HepG2 (cell line): ENCODE measurements at regions not wholly inside any gene's neighbourhood (a gene's known extent, or its start where the extent isn't known, plus 50 kb on each side); places are given as distances from the start of the nearest gene placed in this dataset.

Experiments
- CHD4 ChIP-seq: fragments of 200-600 bp; sonication (generic); IDR thresholded peaks from 2 replicates; pipeline ENCODE4 v1.7.0; 2017; ENCODE audit warnings: mild to moderate bottlenecking, low read length, borderline replicate concordance
- FOXO1 ChIP-seq: sonication (generic); formaldehyde crosslinking; IDR thresholded peaks from 2 replicates; pipeline ENCODE4 v1.4.0; 2020; ENCODE audit warnings: missing genetic modification reagents
- KMT2B ChIP-seq: IDR thresholded peaks from 2 replicates; pipeline ENCODE4 v1.6.1; 2016; ENCODE audit warnings: missing genetic modification reagents, missing compliant biosample characterization
- PHF20 ChIP-seq: sonication (generic); formaldehyde crosslinking; IDR thresholded peaks from 2 replicates; pipeline ENCODE4 v1.5.0; 2020; ENCODE audit warnings: mild to moderate bottlenecking, missing genetic modification reagents
- SKIL ChIP-seq: sonication (generic); formaldehyde crosslinking; IDR thresholded peaks from 2 replicates; pipeline ENCODE4 v1.8.0; 2022; ENCODE audit warnings: missing genetic modification reagents, mild to moderate bottlenecking, moderate library complexity, borderline replicate concordance
- ZNF761 ChIP-seq: sonication (generic); formaldehyde crosslinking; conservative IDR thresholded peaks from 2 replicates; pipeline ENCODE4 v1.4.0; 2020; ENCODE audit warnings: mild to moderate bottlenecking, missing genetic modification reagents
- ZNF772 ChIP-seq: sonication (generic); formaldehyde crosslinking; IDR thresholded peaks from 2 replicates; pipeline ENCODE4 v1.5.0; 2020; ENCODE audit warnings: mild to moderate bottlenecking, missing genetic modification reagents
- ZSCAN31 ChIP-seq: sonication (generic); formaldehyde crosslinking; IDR thresholded peaks from 2 replicates; pipeline ENCODE4 v1.5.0; 2020; ENCODE audit warnings: low read depth, mild to moderate bottlenecking, missing genetic modification reagents
- TF ChIP-seq, protein P1 (sequence below): sonication (generic); formaldehyde crosslinking; IDR thresholded peaks from 2 replicates; pipeline ENCODE4 v1.4.0; 2020; ENCODE audit warnings: mild to moderate bottlenecking, missing genetic modification reagents
- TF ChIP-seq, protein P2 (sequence below): sonication (generic); formaldehyde crosslinking; IDR thresholded peaks from 2 replicates; pipeline ENCODE4 v1.8.1; 2023; ENCODE audit warnings: mild to moderate bottlenecking, missing genetic modification reagents
- TF ChIP-seq, protein P3 (sequence below): sonication (generic); formaldehyde crosslinking; IDR thresholded peaks from 2 replicates; pipeline ENCODE4 v1.4.0; 2020; ENCODE audit warnings: missing genetic modification reagents, borderline replicate concordance
- TF ChIP-seq, protein P4 (sequence below): sonication (generic); formaldehyde crosslinking; IDR thresholded peaks from 2 replicates; pipeline ENCODE4 v1.5.1; 2020; ENCODE audit warnings: mild to moderate bottlenecking, missing genetic modification reagents, borderline replicate concordance
- TF ChIP-seq, protein P5 (sequence below): sonication (generic); formaldehyde crosslinking; IDR thresholded peaks from 2 replicates; pipeline ENCODE4 v1.8.0; 2022; ENCODE audit warnings: mild to moderate bottlenecking, missing genetic modification reagents, moderate library complexity

DNA sequence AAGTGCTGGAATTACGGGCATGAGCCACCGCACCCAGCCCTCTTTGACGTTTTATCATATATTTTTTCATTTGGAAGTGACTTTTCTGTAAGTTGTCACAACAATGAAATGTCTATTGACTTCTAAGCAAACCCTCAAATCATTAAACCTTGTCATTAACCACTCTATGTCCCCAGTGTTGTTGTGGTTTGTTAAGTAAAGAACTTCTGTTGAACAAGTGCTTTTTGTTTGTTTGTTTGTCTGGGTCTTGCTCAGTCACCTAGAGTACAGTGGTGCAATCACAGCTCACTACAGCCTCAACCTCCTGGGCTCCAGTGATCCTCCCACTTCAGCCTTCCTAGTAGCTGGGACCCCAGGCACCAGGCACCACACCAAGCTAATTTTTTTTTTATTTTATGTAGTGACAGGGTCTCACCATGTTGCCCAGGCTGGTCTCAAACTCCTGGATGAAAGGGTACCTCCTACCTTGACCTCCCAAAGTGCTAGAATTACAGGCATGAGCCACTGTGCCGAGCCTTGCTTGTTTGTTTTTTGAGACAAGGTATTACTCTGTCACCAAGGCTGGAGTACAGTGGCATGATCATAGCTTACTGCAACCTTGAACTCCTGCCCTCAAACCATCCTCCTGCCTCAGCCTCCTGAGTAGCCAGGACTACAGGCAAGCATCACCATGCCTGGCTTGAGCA, 57.6 kb upstream of the LOC128125822 start (continued):
- TF ChIP-seq ZNF761 (CRISPR knock-in tag) = 0 out of 2 replicates have a peak, but pooled peaks have one; percentile 55
- no peak; the same call in 1 of the 2 replicates for TF ChIP-seq KMT2B
- TF ChIP-seq, protein P1, sequence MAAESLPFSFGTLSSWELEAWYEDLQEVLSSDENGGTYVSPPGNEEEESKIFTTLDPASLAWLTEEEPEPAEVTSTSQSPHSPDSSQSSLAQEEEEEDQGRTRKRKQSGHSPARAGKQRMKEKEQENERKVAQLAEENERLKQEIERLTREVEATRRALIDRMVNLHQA (CRISPR knock-in tag) = no peak
- TF ChIP-seq, protein P2, sequence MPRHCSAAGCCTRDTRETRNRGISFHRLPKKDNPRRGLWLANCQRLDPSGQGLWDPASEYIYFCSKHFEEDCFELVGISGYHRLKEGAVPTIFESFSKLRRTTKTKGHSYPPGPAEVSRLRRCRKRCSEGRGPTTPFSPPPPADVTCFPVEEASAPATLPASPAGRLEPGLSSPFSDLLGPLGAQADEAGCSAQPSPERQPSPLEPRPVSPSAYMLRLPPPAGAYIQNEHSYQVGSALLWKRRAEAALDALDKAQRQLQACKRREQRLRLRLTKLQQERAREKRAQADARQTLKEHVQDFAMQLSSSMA (CRISPR knock-in tag) = no peak
- TF ChIP-seq, protein P3, sequence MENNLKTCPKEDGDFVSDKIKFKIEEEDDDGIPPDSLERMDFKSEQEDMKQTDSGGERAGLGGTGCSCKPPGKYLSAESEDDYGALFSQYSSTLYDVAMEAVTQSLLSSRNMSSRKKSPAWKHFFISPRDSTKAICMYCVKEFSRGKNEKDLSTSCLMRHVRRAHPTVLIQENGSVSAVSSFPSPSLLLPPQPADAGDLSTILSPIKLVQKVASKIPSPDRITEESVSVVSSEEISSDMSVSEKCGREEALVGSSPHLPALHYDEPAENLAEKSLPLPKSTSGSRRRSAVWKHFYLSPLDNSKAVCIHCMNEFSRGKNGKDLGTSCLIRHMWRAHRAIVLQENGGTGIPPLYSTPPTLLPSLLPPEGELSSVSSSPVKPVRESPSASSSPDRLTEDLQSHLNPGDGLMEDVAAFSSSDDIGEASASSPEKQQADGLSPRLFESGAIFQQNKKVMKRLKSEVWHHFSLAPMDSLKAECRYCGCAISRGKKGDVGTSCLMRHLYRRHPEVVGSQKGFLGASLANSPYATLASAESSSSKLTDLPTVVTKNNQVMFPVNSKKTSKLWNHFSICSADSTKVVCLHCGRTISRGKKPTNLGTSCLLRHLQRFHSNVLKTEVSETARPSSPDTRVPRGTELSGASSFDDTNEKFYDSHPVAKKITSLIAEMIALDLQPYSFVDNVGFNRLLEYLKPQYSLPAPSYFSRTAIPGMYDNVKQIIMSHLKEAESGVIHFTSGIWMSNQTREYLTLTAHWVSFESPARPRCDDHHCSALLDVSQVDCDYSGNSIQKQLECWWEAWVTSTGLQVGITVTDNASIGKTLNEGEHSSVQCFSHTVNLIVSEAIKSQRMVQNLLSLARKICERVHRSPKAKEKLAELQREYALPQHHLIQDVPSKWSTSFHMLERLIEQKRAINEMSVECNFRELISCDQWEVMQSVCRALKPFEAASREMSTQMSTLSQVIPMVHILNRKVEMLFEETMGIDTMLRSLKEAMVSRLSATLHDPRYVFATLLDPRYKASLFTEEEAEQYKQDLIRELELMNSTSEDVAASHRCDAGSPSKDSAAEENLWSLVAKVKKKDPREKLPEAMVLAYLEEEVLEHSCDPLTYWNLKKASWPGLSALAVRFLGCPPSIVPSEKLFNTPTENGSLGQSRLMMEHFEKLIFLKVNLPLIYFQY (CRISPR knock-in tag) = no peak; the same call in 1 of the 2 replicates
- TF ChIP-seq, protein P4, sequence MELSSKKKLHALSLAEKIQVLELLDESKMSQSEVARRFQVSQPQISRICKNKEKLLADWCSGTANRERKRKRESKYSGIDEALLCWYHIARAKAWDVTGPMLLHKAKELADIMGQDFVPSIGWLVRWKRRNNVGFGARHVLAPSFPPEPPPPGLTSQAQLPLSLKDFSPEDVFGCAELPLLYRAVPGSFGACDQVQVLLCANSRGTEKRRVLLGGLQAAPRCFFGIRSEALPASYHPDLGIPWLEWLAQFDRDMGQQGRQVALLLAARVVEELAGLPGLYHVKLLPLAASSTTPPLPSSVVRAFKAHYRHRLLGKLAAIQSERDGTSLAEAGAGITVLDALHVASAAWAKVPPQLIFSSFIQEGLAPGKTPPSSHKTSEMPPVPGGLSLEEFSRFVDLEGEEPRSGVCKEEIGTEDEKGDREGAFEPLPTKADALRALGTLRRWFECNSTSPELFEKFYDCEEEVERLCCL (CRISPR knock-in tag) = 0 out of 2 replicates have a peak, but pooled peaks have one; percentile 11
- TF ChIP-seq CHD4 = peak; percentile 82
- TF ChIP-seq SKIL = peak; percentile 64; the same call in 1 of the 2 replicates
- TF ChIP-seq, protein P5, sequence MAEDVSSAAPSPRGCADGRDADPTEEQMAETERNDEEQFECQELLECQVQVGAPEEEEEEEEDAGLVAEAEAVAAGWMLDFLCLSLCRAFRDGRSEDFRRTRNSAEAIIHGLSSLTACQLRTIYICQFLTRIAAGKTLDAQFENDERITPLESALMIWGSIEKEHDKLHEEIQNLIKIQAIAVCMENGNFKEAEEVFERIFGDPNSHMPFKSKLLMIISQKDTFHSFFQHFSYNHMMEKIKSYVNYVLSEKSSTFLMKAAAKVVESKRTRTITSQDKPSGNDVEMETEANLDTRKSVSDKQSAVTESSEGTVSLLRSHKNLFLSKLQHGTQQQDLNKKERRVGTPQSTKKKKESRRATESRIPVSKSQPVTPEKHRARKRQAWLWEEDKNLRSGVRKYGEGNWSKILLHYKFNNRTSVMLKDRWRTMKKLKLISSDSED (CRISPR knock-in tag) = no peak
- TF ChIP-seq FOXO1 (CRISPR knock-in tag) = peak; percentile 75
- peak; percentile 52; the same call in 1 of the 2 replicates for TF ChIP-seq PHF20 (CRISPR knock-in tag)
- peak; percentile 93; the same call in 1 of the 2 replicates for TF ChIP-seq ZSCAN31
- TF ChIP-seq ZNF772 (CRISPR knock-in tag) = peak; percentile 89
